H1 (cell line): ENCODE measurements at regions not wholly inside any gene's neighbourhood (a gene's known extent, or its start where the extent isn't known, plus 50 kb on each side); places are given as distances from the start of the nearest gene placed in this dataset.

Experiments
- CTCF ChIA-PET: fragments of 300-600 bp; sonication (Branson Sonifier 250); formaldehyde crosslinking; loops from one replicate; lab custom pipeline; 2021; ENCODE audit not compliant: partially characterized antibody; lab: Charles Lee
- POLR2A ChIA-PET: fragments of 300-600 bp; sonication (Branson Sonifier 250); formaldehyde crosslinking; loops from one replicate; lab custom pipeline; 2021; ENCODE audit warnings: inconsistent platforms; ENCODE audit not compliant: partially characterized antibody; lab: Charles Lee
- DNase-seq, 2 experiments: peaks; one replicate each; pipeline versions ENCODE4 v3.0.0 to v3.0.0-alpha.2; 2010 to 2022; ENCODE audit warnings: low spot score in 2 of 2, low read depth in 1 of 2, mixed read lengths in 1 of 2
- FAIRE-seq: peaks from 2 replicates; lab custom pipeline; 2011; peaks lifted over from hg19 to GRCh38; lab: Jason Lieb, UNC
- H2AFZ ChIP-seq: 2 replicates; pipeline ENCODE4 v1.8.1; 2012; ENCODE audit warnings: low read length, inconsistent platforms
- H2AK5ac ChIP-seq: 2 replicates; pipeline ENCODE4 v1.6.1; 2013; ENCODE audit warnings: low read depth, low read length
- H2BK120ac ChIP-seq: replicated peaks from 2 replicates; pipeline ENCODE3; 2013; ENCODE audit warnings: low read depth, low read length, inconsistent platforms
- H2BK12ac ChIP-seq: 2 replicates; pipeline ENCODE4 v1.6.1; 2013; ENCODE audit warnings: low read depth, low read length
- H2BK15ac ChIP-seq: 2 replicates; pipeline ENCODE4 v1.6.1; 2013; ENCODE audit warnings: low read length
- H2BK20ac ChIP-seq: 2 replicates; pipeline ENCODE4 v1.6.1; 2013; ENCODE audit warnings: low read length
- H2BK5ac ChIP-seq: 2 replicates; pipeline ENCODE4 v1.6.1; 2013; ENCODE audit warnings: low read depth, low read length
- H3K14ac ChIP-seq: 2 replicates; pipeline ENCODE4 v1.6.1; 2013; ENCODE audit warnings: inconsistent platforms; ENCODE audit not compliant: insufficient read length
- H3K18ac ChIP-seq: 2 replicates; pipeline ENCODE4 v1.6.1; 2013; ENCODE audit warnings: low read length; ENCODE audit errors: extremely low read depth
- H3K23ac ChIP-seq: 2 replicates; pipeline ENCODE4 v1.6.1; 2013; ENCODE audit warnings: inconsistent platforms; ENCODE audit not compliant: insufficient read length
- H3K23me2 ChIP-seq: 2 replicates; pipeline ENCODE4 v1.6.1; 2013; ENCODE audit warnings: low read depth, low read length
- H3K27ac ChIP-seq: 2 replicates; pipeline ENCODE4 v1.6.1; 2011; ENCODE audit warnings: low read depth, low read length, inconsistent platforms
- H3K27me3 ChIP-seq, 4 experiments: replicated peaks in 1 of 4; 1 replicate in 1 of 4; 2 replicates in 3 of 4; pipeline versions ENCODE4 v1.6.1 to v1.8.1; 2011 to 2013; ENCODE audit warnings: low read length in 3 of 4, mild to moderate bottlenecking in 3 of 4, inconsistent platforms in 2 of 4, mixed read lengths in 2 of 4, moderate library complexity in 1 of 4; ENCODE audit not compliant: control insufficient read depth in 3 of 4, insufficient read depth in 3 of 4; ENCODE audit errors: extremely low read depth in 1 of 4
- H3K36me3 ChIP-seq, 4 experiments: 2 replicates each; pipeline versions ENCODE4 v1.6.1 to v1.8.1; 2011 to 2013; ENCODE audit warnings: mild to moderate bottlenecking in 4 of 4, low read length in 3 of 4, moderate library complexity in 2 of 4, control low read depth in 1 of 4, inconsistent platforms in 1 of 4; ENCODE audit not compliant: insufficient read depth in 4 of 4, control insufficient read depth in 2 of 4
- H3K4ac ChIP-seq: replicated peaks from 2 replicates; pipeline ENCODE3; 2013; ENCODE audit warnings: low read length, low read depth, mixed read lengths, inconsistent platforms; ENCODE audit not compliant: insufficient read length
- H3K4me1 ChIP-seq, 4 experiments: replicated peaks in 1 of 4; 1 replicate in 1 of 4; 2 replicates in 3 of 4; pipeline versions ENCODE4 v1.6.1 to v1.8.1; 2011 to 2013; ENCODE audit warnings: low read length in 3 of 4, inconsistent platforms in 2 of 4, mixed read lengths in 1 of 4; ENCODE audit not compliant: insufficient read depth in 4 of 4, control insufficient read depth in 3 of 4
- H3K4me2 ChIP-seq, 2 experiments: 2 replicates each; pipeline versions ENCODE4 v1.6.1 to v1.8.1; 2011 to 2013; ENCODE audit warnings: low read depth in 2 of 2, low read length in 2 of 2, control low read depth in 1 of 2, inconsistent platforms in 1 of 2, mild to moderate bottlenecking in 1 of 2; ENCODE audit not compliant: insufficient read depth in 1 of 2
- H3K4me3 ChIP-seq, 4 experiments: fragments of 200-600, 300-600 bp in 1 of 4; sonication (generic), shearing (Covaris generic), sonication (Bioruptor Twin) in 1 of 4; 2 replicates each; pipeline versions ENCODE4 v1.5.1 to v1.8.1; 2011 to 2016; ENCODE audit warnings: low read length in 4 of 4, low read depth in 3 of 4, control low read depth in 2 of 4, inconsistent platforms in 2 of 4, mild to moderate bottlenecking in 2 of 4, mixed read lengths in 1 of 4, moderate library complexity in 1 of 4; ENCODE audit not compliant: insufficient read depth in 2 of 4; ENCODE audit errors: extremely low read depth in 1 of 4
- H3K56ac ChIP-seq: replicated peaks from 2 replicates; pipeline ENCODE3; 2013; ENCODE audit warnings: low read depth, mild to moderate bottlenecking, mixed read lengths, low read length, inconsistent platforms; ENCODE audit not compliant: insufficient read length
- H3K79me1 ChIP-seq: 2 replicates; pipeline ENCODE4 v1.6.1; 2013; ENCODE audit warnings: low read depth, low read length, control low read depth
- H3K79me2 ChIP-seq, 2 experiments: 2 replicates each; pipeline versions ENCODE4 v1.6.1 to v1.8.1; 2012 to 2013; ENCODE audit warnings: low read length in 2 of 2, mild to moderate bottlenecking in 2 of 2, inconsistent platforms in 1 of 2; ENCODE audit not compliant: insufficient read depth in 2 of 2, control insufficient read depth in 1 of 2
- H3K9ac ChIP-seq, 4 experiments: replicated peaks in 1 of 4; 1 replicate in 1 of 4; 2 replicates in 3 of 4; pipeline versions ENCODE4 v1.6.1 to v1.8.1; 2011 to 2013; ENCODE audit warnings: low read depth in 3 of 4, low read length in 3 of 4, control low read depth in 2 of 4, mild to moderate bottlenecking in 2 of 4, moderate library complexity in 2 of 4, inconsistent platforms in 1 of 4; ENCODE audit errors: extremely low read depth in 1 of 4
- H3K9me3 ChIP-seq, 2 experiments: 2 replicates each; pipeline versions ENCODE4 v1.6.1 to v1.8.1; 2012 to 2013; ENCODE audit warnings: mild to moderate bottlenecking in 2 of 2, moderate library complexity in 2 of 2, control low read depth in 1 of 2, inconsistent platforms in 1 of 2, low read depth in 1 of 2, low read length in 1 of 2, mixed read lengths in 1 of 2; ENCODE audit not compliant: insufficient read depth in 2 of 2
- H4K20me1 ChIP-seq, 2 experiments: replicated peaks in 1 of 2; 2 replicates each; pipeline versions ENCODE3 to v1.8.1; 2011 to 2013; ENCODE audit warnings: inconsistent platforms in 2 of 2, low read length in 2 of 2, mild to moderate bottlenecking in 1 of 2; ENCODE audit not compliant: insufficient read depth in 2 of 2, control insufficient read depth in 1 of 2
- H4K5ac ChIP-seq: 2 replicates; pipeline ENCODE4 v1.6.1; 2013; ENCODE audit warnings: low read length, low read depth, mixed read lengths, inconsistent platforms; ENCODE audit not compliant: insufficient read length
- H4K8ac ChIP-seq: 2 replicates; pipeline ENCODE4 v1.8.0; 2013; ENCODE audit warnings: mild to moderate bottlenecking, moderate library complexity, low read length, inconsistent platforms; ENCODE audit not compliant: insufficient read depth; ENCODE audit errors: extremely low read depth
- H4K91ac ChIP-seq: replicated peaks from 2 replicates; pipeline ENCODE3; 2013; ENCODE audit warnings: low read length, mixed read lengths, inconsistent platforms; ENCODE audit not compliant: insufficient read length
- BRCA1 ChIP-seq: IDR thresholded peaks from 2 replicates; pipeline ENCODE4 v1.6.1; 2012; ENCODE audit warnings: low read depth, low read length, improper control_type of control experiment
- CBX5 ChIP-seq: fragments of 300-800, 300-1000 bp; sonication (generic); IDR thresholded peaks from 2 replicates; pipeline ENCODE4 v1.7.1; 2016; ENCODE audit warnings: antibody characterized with exemption, low read length, low read depth
- CHD1 ChIP-seq: IDR thresholded peaks from 2 replicates; pipeline ENCODE4 v1.6.1; 2012; ENCODE audit warnings: low read depth, low read length, improper control_type of control experiment
- EP300 ChIP-seq, 2 experiments: IDR thresholded peaks; 1 replicate in 1 of 2; 2 replicates in 1 of 2; pipeline ENCODE4 v1.6.1; 2011 to 2012; ENCODE audit warnings: low read depth in 2 of 2, low read length in 2 of 2, mild to moderate bottlenecking in 2 of 2, borderline replicate concordance in 1 of 2, inconsistent platforms in 1 of 2, moderate library complexity in 1 of 2
- KDM1A ChIP-seq: fragments of 200-600, 300-600 bp; sonication (generic); IDR thresholded peaks from 2 replicates; pipeline ENCODE4 v1.7.1; 2016; ENCODE audit warnings: mild to moderate bottlenecking, low read length, borderline replicate concordance
- KDM5A ChIP-seq: fragments of 200-600 bp; IDR thresholded peaks from 2 replicates; pipeline ENCODE4 v1.7.1; 2012; ENCODE audit warnings: mild to moderate bottlenecking, low read length, inconsistent platforms, mixed read lengths
- NRF1 ChIP-seq: IDR thresholded peaks from 2 replicates; pipeline ENCODE4 v1.6.1; 2011; ENCODE audit warnings: mild to moderate bottlenecking, low read depth, low read length, improper control_type of control experiment
- PHF8 ChIP-seq: fragments of 200-600 bp; sonication (generic); conservative IDR thresholded peaks from 2 replicates; pipeline ENCODE4 v1.7.1; 2012; ENCODE audit warnings: low read depth, mild to moderate bottlenecking, inconsistent platforms, low read length, moderate library complexity
- RBBP5 ChIP-seq: IDR thresholded peaks from 2 replicates; pipeline ENCODE4 v1.7.1; 2012; ENCODE audit warnings: low read depth, mild to moderate bottlenecking, inconsistent platforms, low read length, moderate library complexity, borderline replicate concordance
- RFX5 ChIP-seq: IDR thresholded peaks from 2 replicates; pipeline ENCODE4 v1.6.1; 2011; ENCODE audit warnings: low read depth, low read length, improper control_type of control experiment, borderline replicate concordance
- RXRA ChIP-seq: IDR thresholded peaks from 2 replicates; pipeline ENCODE4 v1.6.1; 2011; ENCODE audit warnings: low read depth, mild to moderate bottlenecking, low read length, moderate library complexity; ENCODE audit not compliant: insufficient read depth
- SP1 ChIP-seq: IDR thresholded peaks from 2 replicates; pipeline ENCODE4 v1.6.1; 2011; ENCODE audit warnings: low read depth, low read length
- WGBS, 2 experiments: shearing (Covaris generic) in 1 of 2; methylation state at CpG; one replicate each; pipeline versions ENCODE4 v1.1.6 to v1.1.7; 2013 to 2015; ENCODE audit warnings: low lambda C conversion rate in 2 of 2, mixed read lengths in 2 of 2, inconsistent platforms in 1 of 2, low coverage in 1 of 2, missing lambda C conversion rate in 1 of 2; ENCODE audit not compliant: insufficient replicate concordance in 2 of 2, insufficient coverage in 1 of 2, insufficient read length in 1 of 2; ENCODE audit errors: extremely low coverage in 1 of 2, missing lambda C conversion rate in 1 of 2; 5-methylcytosine and 5-hydroxymethylcytosine counted together
- TF ChIP-seq, protein P1 (sequence below): IDR thresholded peaks from 2 replicates; pipeline ENCODE4 v1.6.1; 2011; ENCODE audit warnings: low read depth, mild to moderate bottlenecking, low read length; ENCODE audit not compliant: insufficient read depth

DNA sequence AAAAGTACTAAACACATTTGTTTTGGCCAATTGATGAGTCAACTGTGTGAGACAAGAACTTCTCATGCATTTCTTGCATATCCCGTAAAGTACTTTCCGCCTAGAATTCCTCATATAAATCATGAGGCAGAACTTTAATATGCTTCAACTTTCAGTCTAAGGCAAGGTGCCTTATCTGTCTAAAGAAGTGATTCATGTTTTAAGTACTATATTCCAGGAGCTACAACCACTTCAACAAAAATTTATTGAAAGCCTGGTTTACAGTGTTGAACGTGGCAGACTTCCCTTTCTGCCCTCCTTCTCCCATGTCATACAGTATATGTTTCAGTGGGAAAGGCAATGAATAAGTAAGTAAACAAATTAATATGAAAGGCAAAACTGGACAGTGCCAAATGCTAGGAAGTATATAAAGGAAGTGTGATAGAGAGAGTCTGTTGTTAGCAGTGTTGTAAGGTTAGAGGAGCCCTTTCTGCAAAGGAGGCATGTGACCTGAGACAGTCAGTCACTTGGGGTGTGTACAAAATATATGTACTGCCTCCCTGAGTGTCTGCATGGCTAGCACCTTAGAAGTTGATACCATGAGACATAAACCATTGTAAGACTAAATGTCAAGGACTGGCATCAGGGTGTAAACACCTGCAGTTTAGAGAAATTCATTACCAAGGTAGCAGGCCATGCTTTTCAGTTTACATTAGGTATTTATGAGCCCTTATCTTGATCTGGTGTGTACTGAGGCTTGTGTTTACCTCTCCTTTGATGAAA, 362.2 kb downstream of the SRGAP2C start:
- Histone ChIP-seq H3K14ac (no peak overlapping the region), H2BK15ac (no peak overlapping the region), H3K18ac (no peak overlapping the region), H4K91ac (no peak overlapping the region), H2BK12ac (no peak overlapping the region), H2BK20ac (no peak overlapping the region), H3K4me3 (no peak overlapping the region), H4K20me1 (no peaks in the 10 kb centered on the region), H3K36me3 (no peaks in the 10 kb centered on the region), H3K23ac (no peak overlapping the region), H2AFZ (no peak overlapping the region), H3K23me2 (no peaks in the 10 kb centered on the region), H2BK120ac (no peak overlapping the region), H3K27ac (no peak overlapping the region), H3K4me2 (no peak overlapping the region), H3K79me1 (no peaks in the 10 kb centered on the region), H3K4me1 (no peaks in the 10 kb centered on the region), H2BK5ac (no peak overlapping the region), H3K9ac (no peak overlapping the region), H3K79me2 (no peaks in the 10 kb centered on the region), H3K56ac (no peak overlapping the region), H3K27me3 (no peaks in the 10 kb centered on the region), H4K8ac (no peak overlapping the region), H4K5ac (no peak overlapping the region), H2AK5ac (no peak overlapping the region), H3K9me3 (no peaks in the 10 kb centered on the region), H3K4ac (no peak overlapping the region)
- no peak for FAIRE-seq
- ChIA-PET POLR2A (no interaction called here), CTCF (no interaction called here)
- DNase-seq, result no peak
- WGBS, 2 experiments, result 95% methylated on average over 3 of the region's 3 CpGs; no CpG with 5 or more reads in 1 of the 2 experiments
- TF ChIP-seq RXRA, result no peak
- TF ChIP-seq EP300 (IDR thresholded peaks at IDR 0.05; ENCODE audit: borderline replicate concordance in 1 of 2, low read depth in 2 of 2, low read length in 2 of 2), result no peak
- no peak for TF ChIP-seq RBBP5
- no peak for TF ChIP-seq NRF1
- no peak for TF ChIP-seq KDM1A
- no peak for TF ChIP-seq RFX5
- no peak for TF ChIP-seq CBX5
- TF ChIP-seq, protein P1, sequence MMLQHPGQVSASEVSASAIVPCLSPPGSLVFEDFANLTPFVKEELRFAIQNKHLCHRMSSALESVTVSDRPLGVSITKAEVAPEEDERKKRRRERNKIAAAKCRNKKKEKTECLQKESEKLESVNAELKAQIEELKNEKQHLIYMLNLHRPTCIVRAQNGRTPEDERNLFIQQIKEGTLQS, result no peak
- no peak for TF ChIP-seq SP1
- no peak for TF ChIP-seq PHF8
- no peak for TF ChIP-seq CHD1
- TF ChIP-seq BRCA1, result no peak
- no peak for TF ChIP-seq KDM5A
